Loucy (cell line): ENCODE measurements at regions not wholly inside any gene's neighbourhood (a gene's known extent, or its start where the extent isn't known, plus 50 kb on each side); places are given as distances from the start of the nearest gene placed in this dataset.

Experiments used
- H2AFZ ChIP-seq: fragments of 200-600 bp; sonication (generic); 2 replicates; pipeline ENCODE4 v1.6.0; 2016; ENCODE audit warnings: antibody characterized with exemption, mild to moderate bottlenecking, low read length, moderate library complexity
- H3F3A ChIP-seq: fragments of 200-600 bp; 2 replicates; pipeline ENCODE4 v1.6.0; 2016; ENCODE audit warnings: antibody characterized with exemption, low read depth, mild to moderate bottlenecking
- H3K27me3 ChIP-seq: fragments of 200-600 bp; sonication (generic); 2 replicates; pipeline ENCODE4 v1.6.1; 2014; ENCODE audit warnings: low read length, mild to moderate bottlenecking; ENCODE audit not compliant: insufficient read depth, poor library complexity, severe bottlenecking
- H3K36me3 ChIP-seq: fragments of 200-600 bp; sonication (generic); 2 replicates; pipeline ENCODE4 v1.6.1; 2016; ENCODE audit warnings: low read length; ENCODE audit not compliant: insufficient read depth
- H3K4me1 ChIP-seq: fragments of 200-600 bp; sonication (generic); 2 replicates; pipeline ENCODE4 v1.5.1; 2014; ENCODE audit warnings: low read length, mild to moderate bottlenecking; ENCODE audit not compliant: insufficient read depth, poor library complexity, severe bottlenecking
- H3K4me2 ChIP-seq: fragments of 200-600 bp; sonication (generic); 2 replicates; pipeline ENCODE4 v1.6.0; 2014; ENCODE audit warnings: antibody characterized with exemption, low read length, low read depth, mild to moderate bottlenecking; ENCODE audit not compliant: poor library complexity, severe bottlenecking
- H3K4me3 ChIP-seq: fragments of 200-600 bp; sonication (generic); 2 replicates; pipeline ENCODE4 v1.5.1; 2014; ENCODE audit warnings: low read length, mild to moderate bottlenecking, mixed read lengths; ENCODE audit not compliant: poor library complexity, severe bottlenecking
- H3K79me2 ChIP-seq: fragments of 200-600 bp; sonication (generic); 2 replicates; pipeline ENCODE4 v1.6.1; 2014; ENCODE audit warnings: low read length; ENCODE audit not compliant: insufficient read depth
- H3K9ac ChIP-seq: fragments of 200-600 bp; sonication (generic); 2 replicates; pipeline ENCODE4 v1.6.0; 2014; ENCODE audit warnings: mild to moderate bottlenecking, low read depth, low read length, moderate library complexity; ENCODE audit not compliant: poor library complexity, severe bottlenecking
- H3K9me2 ChIP-seq: fragments of 200-600 bp; sonication (generic); replicated peaks from 2 replicates; pipeline ENCODE4 v1.6.1; 2016; ENCODE audit warnings: low read depth, low read length, mixed read lengths
- H3K9me3 ChIP-seq: fragments of 200-600 bp; sonication (generic); 2 replicates; pipeline ENCODE4 v1.6.1; 2014; ENCODE audit warnings: mild to moderate bottlenecking, antibody characterized with exemption, low read length, low read depth; ENCODE audit not compliant: insufficient read depth
- H4K20me1 ChIP-seq: fragments of 200-600 bp; sonication (generic); 2 replicates; pipeline ENCODE4 v1.6.0; 2014; ENCODE audit warnings: antibody characterized with exemption, low read length, mild to moderate bottlenecking; ENCODE audit not compliant: insufficient read depth, poor library complexity, severe bottlenecking
- EZH2phosphoT487 ChIP-seq: fragments of 200-600 bp; IDR thresholded peaks from 2 replicates; pipeline ENCODE4 v1.6.1; 2018; ENCODE audit warnings: antibody characterized with exemption, mild to moderate bottlenecking, moderate library complexity, borderline replicate concordance
- TF ChIP-seq, protein P1 (sequence below): fragments of 200-600 bp; sonication (generic); conservative IDR thresholded peaks from 2 replicates; pipeline ENCODE4 v1.5.1; 2014; ENCODE audit warnings: mild to moderate bottlenecking, antibody characterized with exemption, low read length

DNA sequence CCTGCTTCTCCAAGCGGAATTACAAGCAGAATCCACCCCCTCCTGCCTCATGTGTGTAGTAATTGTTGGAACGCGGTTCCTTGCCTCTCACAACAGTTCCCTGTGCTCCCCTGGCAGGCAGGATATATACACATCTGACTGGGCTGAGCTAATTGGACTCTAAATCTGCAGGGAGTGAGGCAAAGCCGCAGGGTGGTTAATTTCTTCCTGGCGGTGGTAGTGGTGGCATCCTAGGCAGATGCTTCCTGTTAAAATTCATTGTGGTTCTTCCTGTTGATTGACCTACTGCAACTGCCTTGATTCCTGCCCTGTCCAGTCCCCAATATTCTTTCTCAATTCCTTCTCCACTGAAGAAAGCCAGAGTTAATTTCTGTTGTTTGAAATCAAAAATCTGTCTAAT, 202.9 kb upstream of the PROK2 start:
- peak overlapping the region; percentile 68 for H3K9ac ChIP-seq

DNA sequence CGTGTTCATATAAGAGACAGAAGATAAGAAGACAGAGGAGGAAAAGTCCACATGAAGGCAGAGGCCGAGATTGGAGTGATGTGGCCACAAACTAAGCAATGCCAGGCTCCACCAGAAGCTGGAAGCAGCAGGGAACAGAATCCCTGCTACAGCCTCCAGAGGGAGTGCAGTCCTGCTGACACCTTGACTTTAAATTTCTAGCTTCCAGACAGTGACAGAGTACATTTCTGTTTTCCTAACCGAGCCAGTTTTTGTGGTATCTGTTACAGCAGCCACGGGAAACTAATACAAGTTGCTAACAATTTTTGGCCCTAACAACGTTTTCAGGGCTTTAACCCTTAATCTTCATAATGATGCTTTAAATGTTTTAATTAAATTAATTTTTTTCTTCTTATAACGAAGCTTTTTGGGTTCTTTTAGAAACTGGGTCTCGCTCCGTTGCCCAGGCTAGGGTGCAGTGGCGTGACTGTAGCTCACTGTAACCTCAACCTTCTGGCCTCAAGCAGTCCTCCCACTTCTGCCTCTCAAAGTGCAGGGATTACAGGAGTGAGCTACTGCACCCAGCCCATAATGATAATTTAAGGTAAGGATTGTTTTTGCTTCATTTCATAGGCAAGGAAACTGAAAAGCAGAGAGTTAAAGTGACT, 202.3 kb upstream of the PROK2 start:
- H3K9ac ChIP-seq = peak overlapping the region; percentile 30
- no peaks in the 10 kb centered on the region for H3K9me3 ChIP-seq
- H3K36me3 ChIP-seq = no peaks in the 10 kb centered on the region
- H2AFZ ChIP-seq = no peak overlapping the region
- H3K4me2 ChIP-seq = peak overlapping the region; percentile 78
- no peaks in the 10 kb centered on the region for H3K79me2 ChIP-seq
- peaks cover 85% of the 10 kb centered on the region for H3K4me1 ChIP-seq
- H4K20me1 ChIP-seq = no peaks in the 10 kb centered on the region
- H3F3A ChIP-seq = no peaks in the 10 kb centered on the region
- H3K27me3 ChIP-seq = no peaks in the 10 kb centered on the region
- no peaks in the 10 kb centered on the region for H3K9me2 ChIP-seq
- H3K4me3 ChIP-seq = peak overlapping the region; percentile 24
- TF ChIP-seq, protein P1, sequence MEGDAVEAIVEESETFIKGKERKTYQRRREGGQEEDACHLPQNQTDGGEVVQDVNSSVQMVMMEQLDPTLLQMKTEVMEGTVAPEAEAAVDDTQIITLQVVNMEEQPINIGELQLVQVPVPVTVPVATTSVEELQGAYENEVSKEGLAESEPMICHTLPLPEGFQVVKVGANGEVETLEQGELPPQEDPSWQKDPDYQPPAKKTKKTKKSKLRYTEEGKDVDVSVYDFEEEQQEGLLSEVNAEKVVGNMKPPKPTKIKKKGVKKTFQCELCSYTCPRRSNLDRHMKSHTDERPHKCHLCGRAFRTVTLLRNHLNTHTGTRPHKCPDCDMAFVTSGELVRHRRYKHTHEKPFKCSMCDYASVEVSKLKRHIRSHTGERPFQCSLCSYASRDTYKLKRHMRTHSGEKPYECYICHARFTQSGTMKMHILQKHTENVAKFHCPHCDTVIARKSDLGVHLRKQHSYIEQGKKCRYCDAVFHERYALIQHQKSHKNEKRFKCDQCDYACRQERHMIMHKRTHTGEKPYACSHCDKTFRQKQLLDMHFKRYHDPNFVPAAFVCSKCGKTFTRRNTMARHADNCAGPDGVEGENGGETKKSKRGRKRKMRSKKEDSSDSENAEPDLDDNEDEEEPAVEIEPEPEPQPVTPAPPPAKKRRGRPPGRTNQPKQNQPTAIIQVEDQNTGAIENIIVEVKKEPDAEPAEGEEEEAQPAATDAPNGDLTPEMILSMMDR = peak; percentile 19; the same call in 1 of the 2 replicates
- no peak for TF ChIP-seq EZH2phosphoT487

More for the DNA sequence above, 202.9 kb upstream of the PROK2 start:
- Histone ChIP-seq H4K20me1 (no peaks in the 10 kb centered on the region), H3K4me1 (peaks cover 83% of the 10 kb centered on the region), H3K79me2 (no peaks in the 10 kb centered on the region), H3K4me2 (peak overlapping the region; percentile 78), H3K4me3 (peak overlapping the region; percentile 51), H3K27me3 (no peaks in the 10 kb centered on the region), H3K36me3 (no peaks in the 10 kb centered on the region), H2AFZ (no peak overlapping the region), H3K9me3 (no peaks in the 10 kb centered on the region), H3K9me2 (no peaks in the 10 kb centered on the region), H3F3A (no peaks in the 10 kb centered on the region)
- no peak for TF ChIP-seq EZH2phosphoT487
- TF ChIP-seq, protein P1 = no peak

DNA sequence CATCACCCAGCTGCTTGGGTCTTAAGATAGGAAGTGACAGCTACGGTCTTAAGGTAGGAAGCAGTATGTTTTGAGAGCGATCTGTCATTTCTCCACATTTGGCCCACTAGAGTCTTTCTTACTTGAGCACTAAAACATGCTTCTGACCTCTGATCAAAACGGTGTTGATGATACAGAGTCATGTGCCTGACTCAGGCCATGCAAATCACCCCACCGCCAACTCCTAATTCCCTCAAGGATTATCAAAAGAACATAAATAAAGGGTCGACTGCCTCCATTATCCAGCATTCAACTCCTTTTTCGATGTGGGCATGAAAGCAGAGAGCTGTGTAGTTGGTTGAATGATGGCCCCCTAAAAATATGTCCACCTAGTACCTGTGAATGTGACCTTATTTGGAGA, 201.7 kb upstream of the PROK2 start:
- H3K9ac ChIP-seq = peak overlapping the region; percentile 30
- H3K4me1 ChIP-seq = peaks cover 81% of the 10 kb centered on the region

More for the DNA sequence above, 201.7 kb upstream of the PROK2 start:
- H2AFZ ChIP-seq = no peak overlapping the region
- H3K9me2 ChIP-seq = no peaks in the 10 kb centered on the region
- no peak for TF ChIP-seq EZH2phosphoT487
- TF ChIP-seq, protein P1 = no peak
- H3K4me3 ChIP-seq = no peak overlapping the region
- H3K9me3 ChIP-seq = no peaks in the 10 kb centered on the region
- no peaks in the 10 kb centered on the region for H3K36me3 ChIP-seq
- peak overlapping the region; percentile 78 for H3K4me2 ChIP-seq
- no peaks in the 10 kb centered on the region for H4K20me1 ChIP-seq
- no peaks in the 10 kb centered on the region for H3K27me3 ChIP-seq
- no peaks in the 10 kb centered on the region for H3K79me2 ChIP-seq
- no peaks in the 10 kb centered on the region for H3F3A ChIP-seq
